HCT116 (cell line): ENCODE measurements at regions not wholly inside any gene's neighbourhood (a gene's known extent, or its start where the extent isn't known, plus 50 kb on each side); places are given as distances from the start of the nearest gene placed in this dataset.
"Not testable (repeated sequence)": the region's sequence is repeated elsewhere in the genome, so short reads cannot be mapped to it uniquely, and the experiment has no call there.

Experiments
- ATF3 ChIP-seq: IDR thresholded peaks from 2 replicates; pipeline ENCODE4 v1.6.1; 2012
- CEBPB ChIP-seq: IDR thresholded peaks from 2 replicates; pipeline ENCODE4 v1.6.1; 2012; ENCODE audit warnings: low read depth
- CTCF ChIP-seq, 3 experiments: fragments of 200-600 bp in 1 of 3; sonication (generic) in 1 of 3; IDR thresholded peaks in 2 of 3; conservative IDR thresholded peaks in 1 of 3; 2 replicates each; pipeline ENCODE4 v1.5.1; 2012 to 2017; ENCODE audit warnings: low read depth in 2 of 3, low read length in 2 of 3, antibody characterized with exemption in 1 of 3, borderline replicate concordance in 1 of 3, control low read depth in 1 of 3, mild to moderate bottlenecking in 1 of 3, mixed read lengths in 1 of 3, mixed run types in 1 of 3, moderate library complexity in 1 of 3; ENCODE audit not compliant: insufficient read depth in 1 of 3
- ELF1 ChIP-seq: IDR thresholded peaks from 2 replicates; pipeline ENCODE4 v1.6.1; 2012; ENCODE audit warnings: low read depth, borderline replicate concordance
- EZH2 ChIP-seq: fragments of 200-600 bp; sonication (generic); IDR thresholded peaks from 2 replicates; pipeline ENCODE4 v1.6.1; 2017; ENCODE audit warnings: antibody characterized with exemption, mixed run types
- EZH2phosphoT487 ChIP-seq: fragments of 200-600 bp; IDR thresholded peaks from 2 replicates; pipeline ENCODE4 v1.6.1; 2018; ENCODE audit warnings: antibody characterized with exemption, borderline replicate concordance
- FOSL1 ChIP-seq: IDR thresholded peaks from 2 replicates; pipeline ENCODE4 v1.6.1; 2012; ENCODE audit warnings: low read depth
- JUND ChIP-seq: IDR thresholded peaks from 2 replicates; pipeline ENCODE4 v1.6.1; 2012
- POLR2A ChIP-seq: IDR thresholded peaks from 2 replicates; pipeline ENCODE4 v1.7.0; 2011; ENCODE audit warnings: borderline replicate concordance; ENCODE audit not compliant: insufficient read depth, insufficient read length; ENCODE audit errors: extremely low read depth
- POLR2AphosphoS5 ChIP-seq: IDR thresholded peaks from 2 replicates; pipeline ENCODE4 v1.6.1; 2011; ENCODE audit warnings: mild to moderate bottlenecking, low read depth, low read length, moderate library complexity
- SP1 ChIP-seq: IDR thresholded peaks from 2 replicates; pipeline ENCODE4 v1.6.1; 2012; ENCODE audit warnings: low read depth
- SRF ChIP-seq: IDR thresholded peaks from 2 replicates; pipeline ENCODE4 v1.6.1; 2012; ENCODE audit warnings: low read depth
- YY1 ChIP-seq: IDR thresholded peaks from 2 replicates; pipeline ENCODE4 v1.6.1; 2011; ENCODE audit warnings: low read length, low read depth, moderate library complexity, mild to moderate bottlenecking; ENCODE audit not compliant: insufficient replicate concordance; ENCODE audit errors: extremely low read depth
- ZNF274 ChIP-seq: fragments of 200-500 bp; sonication (Bioruptor generic); IDR thresholded peaks from 2 replicates; pipeline ENCODE4 v1.6.1; 2014; ENCODE audit warnings: mild to moderate bottlenecking, low read depth, low read length, inconsistent platforms

- TF ChIP-seq CTCF (IDR thresholded peaks at IDR 0.05 in 2 of 3, conservative IDR thresholded peaks at IDR 0.05 in 1 of 3; ENCODE audit: borderline replicate concordance in 1 of 3, insufficient read depth in 1 of 3, low read depth in 2 of 3, low read length in 2 of 3); POLR2A; POLR2AphosphoS5; EZH2; YY1; ATF3; ZNF274; JUND; SRF; EZH2phosphoT487; SP1; CEBPB; ELF1; FOSL1: not testable (repeated sequence)
Measured at GRCh38 chr1:221285458-221286210, 406.4 kb downstream of the HLX start.
